ENCODE measurements at regions not wholly inside any gene's neighbourhood (a gene's known extent, or its start where the extent isn't known, plus 50 kb on each side); places are given as distances from the start of the nearest gene placed in this dataset. TPM values are rescaled to one million over a fixed set of nuclear protein-coding genes. Genes with fewer than 3 reads are reported as not detected.

DNA sequence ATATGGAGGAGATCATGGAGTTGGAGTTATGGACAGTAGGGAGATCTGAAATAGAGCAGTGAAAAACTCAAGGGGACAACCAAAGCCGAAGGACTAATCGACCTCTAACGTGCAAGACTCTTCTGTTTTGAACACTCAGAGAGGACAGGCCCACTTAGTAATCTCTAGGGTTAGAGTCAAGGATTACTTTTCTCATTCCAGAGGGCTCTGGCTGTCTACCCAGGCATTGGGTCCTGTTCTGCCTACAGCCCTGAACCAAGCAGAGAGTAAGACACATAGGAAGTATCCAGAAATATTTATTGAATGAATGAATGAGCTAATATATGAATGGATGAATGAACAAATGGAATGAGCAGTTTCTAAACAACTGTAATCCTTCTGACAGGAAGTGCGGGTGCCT, 50.3 kb upstream of the PKDCC start:
- H3K9me2 ChIP-seq (ENCODE audit: insufficient read depth, low read length), result no peaks in the 10 kb centered on the region
- no peak overlapping the region for H3K4me2 ChIP-seq (ENCODE audit: low read length)
- no peaks in the 10 kb centered on the region for H4K20me1 ChIP-seq (ENCODE audit: insufficient read depth, low read length)
- intact Hi-C loops (cut with micrococcal nuclease; ENCODE audit: unreplicated experiment), result no loop called here
- no peaks in the 10 kb centered on the region for H3K4me1 ChIP-seq (ENCODE audit: insufficient read depth, low read length, poor library complexity, severe bottlenecking)
- no peaks in the 10 kb centered on the region for H3K36me3 ChIP-seq (ENCODE audit: insufficient read depth, low read length)
- ChIA-PET CTCF (ENCODE audit: unreplicated experiment) (no interaction called here), POLR2A (interaction anchor here (1.2 kb wide), 1 partner anchor 48 kb away, joined by 4 read pairs; no protein-coding TSS in a partner anchor)
- no peak for DNase-seq (ENCODE audit: low spot score)
- no peak overlapping the region for H2AFZ ChIP-seq (ENCODE audit: low read length)
- no peaks in the 10 kb centered on the region for H3K79me2 ChIP-seq (ENCODE audit: insufficient read depth, low read depth, low read length)
- no TSS peak for BruUV-seq (replicated peaks)
- H3K27ac ChIP-seq (ENCODE audit: low read depth, low read length, poor library complexity, severe bottlenecking), result no peak overlapping the region
- no peaks in the 10 kb centered on the region for H3K9me3 ChIP-seq (ENCODE audit: low read length)
- TF ChIP-seq, protein P1, sequence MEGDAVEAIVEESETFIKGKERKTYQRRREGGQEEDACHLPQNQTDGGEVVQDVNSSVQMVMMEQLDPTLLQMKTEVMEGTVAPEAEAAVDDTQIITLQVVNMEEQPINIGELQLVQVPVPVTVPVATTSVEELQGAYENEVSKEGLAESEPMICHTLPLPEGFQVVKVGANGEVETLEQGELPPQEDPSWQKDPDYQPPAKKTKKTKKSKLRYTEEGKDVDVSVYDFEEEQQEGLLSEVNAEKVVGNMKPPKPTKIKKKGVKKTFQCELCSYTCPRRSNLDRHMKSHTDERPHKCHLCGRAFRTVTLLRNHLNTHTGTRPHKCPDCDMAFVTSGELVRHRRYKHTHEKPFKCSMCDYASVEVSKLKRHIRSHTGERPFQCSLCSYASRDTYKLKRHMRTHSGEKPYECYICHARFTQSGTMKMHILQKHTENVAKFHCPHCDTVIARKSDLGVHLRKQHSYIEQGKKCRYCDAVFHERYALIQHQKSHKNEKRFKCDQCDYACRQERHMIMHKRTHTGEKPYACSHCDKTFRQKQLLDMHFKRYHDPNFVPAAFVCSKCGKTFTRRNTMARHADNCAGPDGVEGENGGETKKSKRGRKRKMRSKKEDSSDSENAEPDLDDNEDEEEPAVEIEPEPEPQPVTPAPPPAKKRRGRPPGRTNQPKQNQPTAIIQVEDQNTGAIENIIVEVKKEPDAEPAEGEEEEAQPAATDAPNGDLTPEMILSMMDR (conservative IDR thresholded peaks at IDR 0.05; ENCODE audit: low read length), result no peak
- no peak for TF ChIP-seq EZH2phosphoT487 (IDR thresholded peaks at IDR 0.05; ENCODE audit: borderline replicate concordance, low read depth, low read length)
- H3K4me3 ChIP-seq (ENCODE audit: low read depth, low read length, poor library complexity, severe bottlenecking), result no peak overlapping the region

Small RNAs in the stretch of these regions (small RNA-seq; reads per million reads assigned to genes)
- gene RF00019, result not detected
- not detected for gene RNU4-63P
